OCI-LY7 (cell line): ENCODE measurements at regions not wholly inside any gene's neighbourhood (a gene's known extent, or its start where the extent isn't known, plus 50 kb on each side); places are given as distances from the start of the nearest gene placed in this dataset.

ENCODE experiments used
- BruUV-seq: library from RNA; stranded (reverse); fragments of 400-500 nt; replicated peaks from 2 replicates; lab custom pipeline; 2021; lab: Mats Ljungman, UMichigan
- CTCF ChIA-PET: fragments of 300-600 bp; sonication (Branson Sonifier 250); formaldehyde crosslinking; loops from one replicate; lab custom pipeline; 2022; ENCODE audit warnings: antibody characterized with exemption; ENCODE audit not compliant: unreplicated experiment; lab: Charles Lee
- POLR2A ChIA-PET: fragments of 300-600 bp; sonication (Branson Sonifier 250); formaldehyde crosslinking; loops from one replicate; lab custom pipeline; 2022; ENCODE audit warnings: antibody characterized with exemption; lab: Charles Lee
- DNase-seq: peaks from one replicate; pipeline ENCODE4 v3.0.0-alpha.2; 2015; ENCODE audit warnings: low spot score
- H2AFZ ChIP-seq: fragments of 200-600 bp; sonication (generic), shearing (Covaris generic); 2 replicates; pipeline ENCODE4 v1.6.1; 2014; ENCODE audit warnings: mild to moderate bottlenecking, antibody characterized with exemption, low read length, moderate library complexity
- H3K27ac ChIP-seq: fragments of 200-600 bp; sonication (generic); 2 replicates; pipeline ENCODE4 v1.5.1; 2014; ENCODE audit warnings: mixed run types, low read depth, mild to moderate bottlenecking, moderate library complexity, low read length, inconsistent platforms; ENCODE audit not compliant: poor library complexity, severe bottlenecking
- H3K36me3 ChIP-seq: fragments of 200-600 bp; sonication (generic); 2 replicates; pipeline ENCODE4 v1.6.1; 2014; ENCODE audit warnings: mild to moderate bottlenecking, antibody characterized with exemption, low read length, moderate library complexity, mixed read lengths; ENCODE audit not compliant: insufficient read depth
- H3K4me1 ChIP-seq: fragments of 200-600 bp; sonication (generic); 2 replicates; pipeline ENCODE4 v1.5.1; 2014; ENCODE audit warnings: mild to moderate bottlenecking, low read length; ENCODE audit not compliant: insufficient read depth, poor library complexity, severe bottlenecking
- H3K4me2 ChIP-seq: fragments of 200-600 bp; sonication (generic); 2 replicates; pipeline ENCODE4 v1.6.1; 2014; ENCODE audit warnings: mild to moderate bottlenecking, low read length
- H3K4me3 ChIP-seq: fragments of 200-600 bp; sonication (generic); 2 replicates; pipeline ENCODE4 v1.5.1; 2014; ENCODE audit warnings: mild to moderate bottlenecking, low read depth, low read length; ENCODE audit not compliant: poor library complexity, severe bottlenecking
- H3K79me2 ChIP-seq: fragments of 200-600 bp; sonication (generic); 2 replicates; pipeline ENCODE4 v1.6.1; 2016; ENCODE audit warnings: low read depth, mild to moderate bottlenecking, low read length, moderate library complexity, mixed read lengths; ENCODE audit not compliant: insufficient read depth
- H3K9me2 ChIP-seq: fragments of 200-600 bp; sonication (generic); 2 replicates; pipeline ENCODE4 v1.6.1; 2016; ENCODE audit warnings: mild to moderate bottlenecking, low read length, mixed read lengths; ENCODE audit not compliant: insufficient read depth
- H3K9me3 ChIP-seq: fragments of 200-600 bp; sonication (generic); 2 replicates; pipeline ENCODE4 v1.6.1; 2014; ENCODE audit warnings: mild to moderate bottlenecking, mixed run types, low read length, mixed read lengths
- H4K20me1 ChIP-seq: fragments of 200-600 bp; sonication (generic); 2 replicates; pipeline ENCODE4 v1.6.1; 2014; ENCODE audit warnings: mild to moderate bottlenecking, antibody characterized with exemption, low read length, moderate library complexity, mixed read lengths; ENCODE audit not compliant: insufficient read depth
- CTCF ChIP-seq: fragments of 200-600 bp; sonication (generic); conservative IDR thresholded peaks from 2 replicates; pipeline ENCODE4 v1.5.1; 2014; ENCODE audit warnings: mild to moderate bottlenecking, antibody characterized with exemption, low read length, moderate library complexity, mixed read lengths
- EZH2phosphoT487 ChIP-seq: fragments of 200-600 bp; sonication (generic); IDR thresholded peaks from 2 replicates; pipeline ENCODE4 v1.6.1; 2018; ENCODE audit warnings: low read depth, borderline replicate concordance, mild to moderate bottlenecking, mixed run types, antibody characterized with exemption, low read length, moderate library complexity, mixed read lengths
- intact Hi-C: fragments of 100-400 bp; cut with micrococcal nuclease; formaldehyde crosslinking; loops from one replicate; pipeline ENCODE4 v1.10.0; 2022; ENCODE audit not compliant: unreplicated experiment

- Histone ChIP-seq H3K27ac (no peak overlapping the region), H3K4me2 (no peak overlapping the region), H4K20me1 (no peaks in the 10 kb centered on the region), H3K4me1 (no peaks in the 10 kb centered on the region), H3K9me2 (no peaks in the 10 kb centered on the region), H3K36me3 (no peaks in the 10 kb centered on the region), H3K4me3 (no peak overlapping the region), H2AFZ (no peak overlapping the region), H3K9me3 (no peaks in the 10 kb centered on the region), H3K79me2 (no peaks in the 10 kb centered on the region)
- no TSS peak for BruUV-seq
- no peak for DNase-seq
- intact Hi-C loops: no loop called here
- TF ChIP-seq EZH2phosphoT487: no peak
- no peak for TF ChIP-seq CTCF
- ChIA-PET POLR2A (no interaction called here), CTCF (no interaction called here)
These were observed 133.7 kb downstream of the RAP2A start for GRCh38 chr13:97567510-97568243.

GRCh38 chr13:97568850-97569249 is 134.9 kb downstream of the RAP2A start:
- CTCF ChIA-PET: no interaction called here
- Histone ChIP-seq H3K79me2 (no peaks in the 10 kb centered on the region), H4K20me1 (no peaks in the 10 kb centered on the region), H3K4me2 (no peak overlapping the region), H3K4me1 (no peaks in the 10 kb centered on the region), H3K9me3 (no peaks in the 10 kb centered on the region), H3K9me2 (no peaks in the 10 kb centered on the region), H3K36me3 (no peaks in the 10 kb centered on the region), H3K4me3 (no peak overlapping the region), H2AFZ (no peak overlapping the region), H3K27ac (no peak overlapping the region)
- no peak for DNase-seq
- BruUV-seq: no TSS peak
- POLR2A ChIA-PET: interaction anchor here (0.6 kb wide), 1 partner anchor 200 kb away, joined by 3 read pairs; no protein-coding TSS in a partner anchor
- no peak for TF ChIP-seq EZH2phosphoT487
- no peak for TF ChIP-seq CTCF
- intact Hi-C loops: no loop called here

GRCh38 chr13:97569841-97570240 is 135.9 kb downstream of the RAP2A start:
- Histone ChIP-seq H3K79me2 (no peaks in the 10 kb centered on the region), H3K36me3 (no peaks in the 10 kb centered on the region), H3K9me2 (no peaks in the 10 kb centered on the region), H3K4me1 (no peaks in the 10 kb centered on the region), H4K20me1 (no peaks in the 10 kb centered on the region), H3K4me3 (no peak overlapping the region), H3K4me2 (no peak overlapping the region), H3K27ac (no peak overlapping the region), H3K9me3 (no peaks in the 10 kb centered on the region), H2AFZ (no peak overlapping the region)
- intact Hi-C loops: no loop called here
- CTCF ChIA-PET: no interaction called here
- TF ChIP-seq EZH2phosphoT487 (no peak), CTCF (no peak)
- POLR2A ChIA-PET: no interaction called here
- BruUV-seq: no TSS peak
- no peak for DNase-seq
